Transverse colon (tissue), 4 donors: ENCODE measurements at regions not wholly inside any gene's neighbourhood (a gene's known extent, or its start where the extent isn't known, plus 50 kb on each side); places are given as distances from the start of the nearest gene placed in this dataset.
A peak's percentile ranks its signal among the peaks of the same experiment; 100 is the strongest.

Experiments used
- DNase-seq: peaks from one replicate; pipeline ENCODE4 v3.0.0-alpha.2; 2019
- H3K27ac ChIP-seq, 4 donors: fragments of 200-600 bp; sonication (generic); 2 replicates each; pipeline ENCODE4 v1.5.1; 2016 to 2018; ENCODE audit warnings: inconsistent platforms in 4 of 4
- H3K27me3 ChIP-seq: fragments of 200-600 bp; sonication (generic); 2 replicates; pipeline ENCODE4 v1.5.1; 2017; ENCODE audit warnings: inconsistent platforms
- H3K36me3 ChIP-seq, 4 donors: fragments of 200-600 bp; sonication (generic); 2 replicates each; pipeline ENCODE4 v1.5.1; 2017 to 2019; ENCODE audit warnings: inconsistent platforms in 4 of 4
- H3K4me1 ChIP-seq, 4 donors: fragments of 200-600 bp; sonication (generic); 2 replicates each; pipeline ENCODE4 v1.5.1; 2017 to 2020; ENCODE audit warnings: inconsistent platforms in 4 of 4
- H3K4me3 ChIP-seq, 4 donors: fragments of 200-600 bp; sonication (generic); 1 replicate in 1 of 4; 2 replicates in 3 of 4; pipeline versions ENCODE4 v1.5.1 to v1.6.1; 2017 to 2019; ENCODE audit warnings: inconsistent platforms in 4 of 4
- H3K9me3 ChIP-seq, 2 donors: fragments of 200-600 bp; sonication (generic); 2 replicates each; pipeline ENCODE4 v1.5.1; 2017 to 2019; ENCODE audit warnings: inconsistent platforms in 2 of 2
- CTCF ChIP-seq, 5 experiments: fragments of 200-600 bp in 3 of 5; fragments of 450-650 bp in 2 of 5; sonication (generic) in 3 of 5; IDR thresholded peaks; 1 replicate in 2 of 5; 2 replicates in 3 of 5; pipeline ENCODE4 v1.5.1; 2016 to 2017; ENCODE audit warnings: antibody characterized with exemption in 5 of 5, inconsistent platforms in 3 of 5, mild to moderate bottlenecking in 2 of 5, moderate library complexity in 1 of 5
- EP300 ChIP-seq: sonication (generic); formaldehyde crosslinking; IDR thresholded peaks from one replicate; pipeline ENCODE4 v1.6.1; 2017; ENCODE audit warnings: antibody characterized with exemption, low read depth
- POLR2A ChIP-seq: fragments of 450-650 bp; IDR thresholded peaks from one replicate; pipeline ENCODE4 v1.6.1; 2016; ENCODE audit warnings: antibody characterized with exemption, mild to moderate bottlenecking, moderate library complexity
- POLR2AphosphoS5 ChIP-seq, 3 donors: sonication (generic); formaldehyde crosslinking; IDR thresholded peaks; one replicate each; pipeline ENCODE4 v1.6.1; 2016; ENCODE audit warnings: antibody characterized with exemption in 3 of 3
- WGBS, 2 donors: methylation state at CpG; one replicate each; pipeline ENCODE4 v1.1.5; 2018; ENCODE audit warnings: low coverage in 1 of 2; 5-methylcytosine and 5-hydroxymethylcytosine counted together
- in situ Hi-C, 4 donors: fragments of 200-750 bp; cut with MboI; loops; one replicate each; pipeline versions ENCODE4 v1.15.0 to v1.15.1; 2017; ENCODE audit warnings: low sequenced_read_pairs in 3 of 4, low pct_ligation_motif_present in 1 of 4, low pct_unique_long_range_greater_than_20kb in 1 of 4
- intact Hi-C: fragments of 100-400 bp; cut with DNase I; formaldehyde crosslinking; loops from one replicate; pipeline ENCODE4 v1.15.1; 2023; ENCODE audit warnings: low total_unique reads

- H3K27me3 ChIP-seq, result no peaks in the 10 kb centered on the region
- in situ Hi-C loops, result no loop called here
- TF ChIP-seq CTCF (IDR thresholded peaks at IDR 0.05), result peak in 2 of 5 experiments; percentile 12
- TF ChIP-seq EP300, result no peak
- DNase-seq, result no peak
- H3K4me1 ChIP-seq, result no peaks in the 10 kb centered on the region
- WGBS, 2 donors, result 47% methylated on average over 9 of the region's 9 CpGs; no CpG with 5 or more reads in 1 of the 2 donors
- no peak overlapping the region for H3K27ac ChIP-seq
- no peak overlapping the region for H3K4me3 ChIP-seq
- intact Hi-C loops, result no loop called here
- no peaks in the 10 kb centered on the region for H3K36me3 ChIP-seq
- no peaks in the 10 kb centered on the region for H3K9me3 ChIP-seq
These were observed 69.0 kb upstream of the FAM169A start for GRCh38 chr5:74934949-74935751.

- Histone ChIP-seq H3K4me1 (no peaks in the 10 kb centered on the region), H3K27ac (no peak overlapping the region), H3K4me3 (no peak overlapping the region), H3K27me3 (no peaks in the 10 kb centered on the region), H3K36me3 (no peaks in the 10 kb centered on the region), H3K9me3 (no peaks in the 10 kb centered on the region)
- intact Hi-C loops (no loop called here), in situ Hi-C loops (no loop called here)
- 66 to 100% methylated on average over 1 to 2 of the region's 2 CpGs for WGBS, 2 donors
- TF ChIP-seq CTCF (IDR thresholded peaks at IDR 0.05), result no peak
- TF ChIP-seq POLR2A, result no peak
- TF ChIP-seq POLR2AphosphoS5 (IDR thresholded peaks at IDR 0.05), result no peak
- TF ChIP-seq EP300, result no peak
- no peak for DNase-seq
These were observed 61.1 kb upstream of the FAM169A start for GRCh38 chr5:74927336-74927735.

GRCh38 chr5:74919487-74919886 lies 53.3 kb upstream of the FAM169A start:
- 6 to 10% methylated on average over 6 of the region's 6 CpGs for WGBS, 2 donors
- H3K27me3 ChIP-seq, result no peaks in the 10 kb centered on the region
- H3K27ac ChIP-seq, result no peak overlapping the region
- no peak for DNase-seq
- H3K4me1 ChIP-seq, result peaks cover 0 to 4% (median 0%) of the 10 kb centered on the region in 4 donors
- H3K4me3 ChIP-seq, result no peak overlapping the region
- intact Hi-C loops (no loop called here), in situ Hi-C loops (loop anchor here (10.0 to 25.0 kb wide), 3 partner anchors 132 to 257 kb away; no protein-coding TSS in a partner anchor)
- TF ChIP-seq POLR2AphosphoS5 (IDR thresholded peaks at IDR 0.05) (no peak), CTCF (IDR thresholded peaks at IDR 0.05) (peak; percentile 27 to 73 (median 58))
- no peaks in the 10 kb centered on the region for H3K36me3 ChIP-seq
- no peaks in the 10 kb centered on the region for H3K9me3 ChIP-seq

- in situ Hi-C loops, result loop anchor here (10.0 to 25.0 kb wide), 3 partner anchors 132 to 257 kb away; no protein-coding TSS in a partner anchor
These were observed 52.9 kb upstream of the FAM169A start for GRCh38 chr5:74919041-74919440.

More at GRCh38 chr5:74919041-74919440, 52.9 kb upstream of the FAM169A start:
- intact Hi-C loops, result no loop called here
- Histone ChIP-seq H3K36me3 (no peaks in the 10 kb centered on the region), H3K27ac (no peak overlapping the region), H3K27me3 (no peaks in the 10 kb centered on the region), H3K9me3 (no peaks in the 10 kb centered on the region), H3K4me1 (peaks cover 0 to 4% (median 0%) of the 10 kb centered on the region in 4 donors), H3K4me3 (no peak overlapping the region)
- DNase-seq, result no peak
- TF ChIP-seq POLR2A, result no peak
- WGBS, 2 donors, result 75 to 82% methylated on average over 2 to 4 of the region's 4 CpGs
